CD1c-positive myeloid dendritic cell (primary cell): ENCODE measurements at regions not wholly inside any gene's neighbourhood (a gene's known extent, or its start where the extent isn't known, plus 50 kb on each side); places are given as distances from the start of the nearest gene placed in this dataset.

Source experiments
- DNase-seq: peaks from one replicate; pipeline ENCODE4 v3.0.0-alpha.2; 2016; ENCODE audit errors: extremely low spot score

DNA sequence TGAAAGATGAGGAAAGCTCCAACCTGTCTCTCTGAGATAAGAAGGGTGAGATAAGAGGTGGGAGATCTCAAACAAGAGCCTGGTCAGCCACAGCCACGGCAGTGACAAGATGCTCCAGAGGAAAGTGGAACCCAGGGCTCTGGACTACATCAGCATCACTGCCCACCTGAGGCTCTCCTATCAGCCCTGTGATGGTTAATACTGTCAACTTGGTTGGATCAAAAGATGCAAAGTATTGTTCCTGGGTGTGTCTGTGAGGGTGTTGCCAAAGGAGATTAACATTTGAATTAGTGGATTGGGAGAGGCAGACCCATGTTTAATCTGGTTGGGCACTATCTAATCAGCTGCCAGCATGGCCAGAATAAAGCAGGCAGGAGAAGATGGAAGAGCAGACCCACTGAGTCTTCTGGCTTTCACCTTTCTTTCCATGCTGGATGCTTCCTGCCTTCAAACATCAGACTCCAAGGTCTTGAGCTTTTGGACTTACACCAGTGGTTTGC lies 476.6 kb upstream of the NBEA start:
- no peak for DNase-seq

DNA sequence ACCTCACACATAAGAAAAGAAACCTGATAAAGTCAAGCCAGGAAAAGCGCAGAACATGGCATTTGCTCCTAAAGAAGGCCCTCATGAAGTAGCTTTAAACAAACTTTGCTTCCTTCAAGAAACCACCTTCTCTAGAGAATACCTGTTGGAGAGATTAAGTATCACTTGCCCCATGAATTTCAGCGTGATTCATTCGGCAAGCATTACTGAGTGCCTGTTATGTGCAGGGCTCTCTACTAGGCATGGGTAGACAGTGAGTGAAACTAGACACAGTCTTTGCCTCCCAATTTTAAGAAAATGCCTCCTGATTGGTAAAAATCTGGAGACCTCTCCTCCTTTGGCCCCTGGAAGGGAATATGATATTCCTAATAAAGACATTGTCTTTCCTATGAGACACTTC lies 475.8 kb upstream of the NBEA start:
- DNase-seq = no peak

- no peak for DNase-seq
Measured at GRCh38 chr13:34467450-34468083, 474.5 kb upstream of the NBEA start.

DNA sequence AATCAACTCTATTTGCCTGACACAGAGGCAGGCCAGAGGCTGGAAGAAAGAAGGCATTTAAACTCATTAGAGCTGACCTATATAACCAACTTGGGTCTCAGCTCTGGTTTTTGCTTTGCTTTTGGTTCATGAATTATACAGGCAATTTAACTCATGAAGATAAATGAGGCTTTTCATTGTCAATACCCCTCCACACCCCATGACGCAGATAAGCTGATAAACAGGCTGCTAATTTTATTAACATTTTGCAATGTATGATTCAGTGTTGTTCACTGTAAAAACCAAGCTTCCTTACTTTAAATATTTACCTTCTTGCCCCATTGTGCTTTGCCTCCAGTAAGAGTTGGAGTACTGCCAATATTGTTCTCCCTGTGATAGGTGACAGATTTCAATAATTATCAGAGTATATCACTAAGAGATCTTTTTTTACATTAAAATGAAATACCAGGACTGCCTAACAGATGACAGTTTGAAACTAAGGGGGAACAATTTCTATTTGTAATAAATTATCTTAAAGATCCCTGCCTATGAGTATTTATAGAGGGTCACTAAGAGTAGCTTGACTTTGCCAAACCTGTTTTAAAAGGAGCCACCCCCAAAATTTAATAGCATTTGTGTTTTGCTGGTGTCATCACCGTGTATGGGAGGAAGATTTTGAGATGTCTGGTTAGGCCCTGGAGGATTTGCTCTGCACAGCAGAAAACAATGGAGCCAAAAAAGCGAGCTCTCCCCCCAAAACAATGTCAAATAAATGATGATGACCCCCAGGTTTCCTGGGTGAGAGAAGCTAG lies 472.7 kb upstream of the NBEA start:
- DNase-seq = no peak

DNA sequence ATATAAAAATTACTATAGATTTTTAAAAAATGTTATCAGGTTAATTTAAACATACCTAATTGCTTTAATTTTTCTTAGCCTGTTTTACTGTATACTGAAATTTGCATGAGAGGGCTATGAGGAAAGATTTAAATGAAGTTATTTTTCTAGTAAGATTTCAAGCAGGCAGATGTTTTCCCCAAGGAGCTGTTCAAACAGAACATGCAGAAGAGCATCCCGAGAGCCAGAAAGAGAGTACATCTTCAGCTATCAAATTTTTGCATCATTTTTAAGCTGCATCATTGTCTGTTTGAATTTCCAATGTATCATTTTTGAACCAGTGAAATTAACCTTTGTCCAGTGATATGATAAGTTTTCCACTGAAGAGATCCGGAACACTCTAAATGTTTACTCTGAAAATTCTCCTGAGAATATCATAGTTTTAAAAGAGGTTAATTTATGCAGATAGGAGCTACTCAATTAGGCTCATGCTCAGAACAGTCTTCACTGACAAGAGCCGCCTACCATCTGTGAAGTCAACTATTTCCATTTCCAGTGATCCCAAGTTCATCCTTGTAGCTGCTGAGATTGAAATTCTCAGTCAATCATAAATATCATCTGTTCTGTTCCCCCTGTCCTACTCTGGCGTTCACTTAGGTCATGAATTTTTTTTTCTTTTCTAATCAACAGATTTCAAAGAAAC lies 467.7 kb upstream of the NBEA start:
- DNase-seq = no peak

GRCh38 chr13:34478376-34478775 lies 463.7 kb upstream of the NBEA start:
- no peak for DNase-seq

GRCh38 chr13:34502011-34502410 lies 440.1 kb upstream of the NBEA start:
- no peak for DNase-seq

- no peak for DNase-seq
Measured at GRCh38 chr13:34502621-34503020, 439.4 kb upstream of the NBEA start.

DNA sequence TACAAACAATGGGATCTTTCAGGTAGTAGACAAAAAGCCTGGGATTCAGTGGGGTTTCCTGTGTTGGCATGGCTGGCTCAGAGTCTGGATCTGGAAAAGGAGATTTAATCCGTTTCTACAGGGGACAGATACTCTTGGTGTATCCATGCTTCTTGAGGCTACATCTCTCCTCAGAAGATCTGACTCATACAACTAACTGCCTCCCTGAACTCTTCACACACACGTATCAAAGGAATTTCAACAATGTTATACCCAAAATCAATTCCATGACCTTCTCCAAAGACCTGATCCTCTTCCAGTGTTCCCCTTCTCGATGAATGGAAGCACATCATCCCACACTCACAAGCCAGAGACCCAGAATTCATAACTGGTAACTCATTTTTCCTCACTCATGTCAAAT lies 435.3 kb upstream of the NBEA start:
- no peak for DNase-seq

GRCh38 chr13:34507630-34508029 lies 434.4 kb upstream of the NBEA start:
- no peak for DNase-seq

- no peak for DNase-seq
Measured at GRCh38 chr13:34512817-34513216, 429.3 kb upstream of the NBEA start.

GRCh38 chr13:34513526-34513925 lies 428.5 kb upstream of the NBEA start:
- no peak for DNase-seq

DNA sequence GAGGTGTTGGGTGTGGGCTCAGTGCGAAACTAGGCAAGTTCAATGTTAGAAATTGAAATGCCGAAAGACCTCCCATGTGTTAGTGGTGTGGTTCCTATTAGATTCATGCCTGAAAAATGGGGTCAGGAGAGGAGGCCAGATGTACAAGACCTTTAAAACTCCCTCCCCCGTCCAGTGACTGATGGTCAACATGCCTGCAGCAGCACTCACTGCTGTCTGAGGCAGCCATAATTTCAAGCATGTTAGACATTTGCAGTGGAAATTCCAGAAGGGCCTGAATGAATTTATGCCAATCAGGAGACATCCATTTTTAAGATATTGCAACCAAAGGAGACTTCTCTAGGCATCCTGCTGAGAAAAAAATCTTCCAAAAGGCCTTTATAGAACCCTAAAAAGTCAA lies 426.9 kb upstream of the NBEA start:
- no peak for DNase-seq

- DNase-seq = no peak
Measured at GRCh38 chr13:34521171-34521570, 420.9 kb upstream of the NBEA start.

DNA sequence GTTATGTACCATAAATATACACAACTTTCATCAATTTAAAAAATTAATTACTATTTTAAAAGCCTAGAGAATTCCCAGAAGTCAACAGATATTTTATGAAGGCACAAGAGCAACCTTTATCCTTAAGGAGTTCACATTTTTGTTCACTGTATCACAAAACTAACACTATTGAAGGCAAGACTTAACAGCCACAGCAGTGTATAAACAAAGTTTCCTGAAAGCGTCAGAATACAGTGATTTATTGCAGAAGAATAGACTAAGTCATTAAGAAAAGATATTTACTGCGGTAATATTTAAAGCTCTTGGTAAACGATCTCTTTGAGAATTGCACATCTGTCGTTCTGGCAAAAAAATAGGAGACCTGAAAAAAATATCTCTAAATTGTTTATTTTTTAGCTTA lies 419.3 kb upstream of the NBEA start:
- DNase-seq = no peak

GRCh38 chr13:34523406-34523805 lies 418.7 kb upstream of the NBEA start:
- DNase-seq = no peak

DNA sequence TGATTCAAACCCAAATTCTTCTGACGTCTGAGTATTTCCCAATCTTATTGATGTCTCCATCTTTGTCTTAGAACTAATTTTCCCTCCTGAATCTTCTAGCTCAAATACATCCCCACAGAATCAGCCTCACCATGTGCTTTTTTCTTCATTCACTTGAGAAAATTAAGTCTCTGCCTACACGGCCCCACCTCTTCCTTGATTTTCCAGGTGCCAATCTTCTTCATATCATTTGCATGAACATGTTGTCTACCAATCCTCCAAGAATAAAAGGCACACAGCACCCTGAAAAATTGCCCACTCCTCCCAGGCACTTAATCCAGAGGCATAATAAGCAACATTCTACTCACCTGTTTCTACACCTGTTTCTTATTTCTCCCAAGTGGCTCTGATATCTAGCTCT lies 408.1 kb upstream of the NBEA start:
- DNase-seq = no peak

DNA sequence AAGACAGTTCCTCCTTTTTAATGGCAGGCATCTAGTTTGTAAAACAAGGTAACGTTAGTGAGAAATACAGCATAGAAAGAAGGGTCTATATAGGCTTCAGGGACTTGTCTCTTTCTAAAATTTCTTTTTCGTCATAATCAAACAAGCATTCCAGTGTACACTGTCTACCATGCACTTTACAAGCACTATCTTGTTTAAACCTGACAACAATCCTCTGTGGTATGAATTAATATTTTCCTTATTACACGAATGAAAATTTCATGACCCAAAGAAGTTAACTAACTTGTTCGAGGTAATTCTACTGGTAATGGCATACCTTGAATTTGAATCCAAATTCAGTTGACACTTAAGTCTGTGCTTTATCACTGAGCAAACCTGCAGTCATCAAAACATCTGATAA lies 399.7 kb upstream of the NBEA start:
- no peak for DNase-seq

DNA sequence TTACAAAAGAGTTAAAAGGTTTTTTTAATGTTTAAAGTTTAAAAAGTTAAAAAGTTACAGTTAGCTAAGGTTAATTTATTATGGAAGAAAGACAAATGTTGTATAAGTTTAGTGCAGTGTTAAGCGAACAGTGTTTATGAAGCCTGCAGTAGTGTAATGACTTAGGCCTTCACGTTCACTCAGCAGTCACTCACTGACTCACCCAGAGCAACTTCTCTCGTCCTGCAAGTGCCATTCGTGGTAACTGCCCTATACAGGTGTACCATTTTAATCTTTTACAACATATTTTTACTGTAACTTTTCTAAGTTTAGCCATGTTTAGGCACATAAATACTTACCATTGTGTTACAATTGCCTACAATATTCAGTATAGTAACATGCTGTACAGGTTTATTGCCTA lies 398.2 kb upstream of the NBEA start:
- DNase-seq = no peak

DNA sequence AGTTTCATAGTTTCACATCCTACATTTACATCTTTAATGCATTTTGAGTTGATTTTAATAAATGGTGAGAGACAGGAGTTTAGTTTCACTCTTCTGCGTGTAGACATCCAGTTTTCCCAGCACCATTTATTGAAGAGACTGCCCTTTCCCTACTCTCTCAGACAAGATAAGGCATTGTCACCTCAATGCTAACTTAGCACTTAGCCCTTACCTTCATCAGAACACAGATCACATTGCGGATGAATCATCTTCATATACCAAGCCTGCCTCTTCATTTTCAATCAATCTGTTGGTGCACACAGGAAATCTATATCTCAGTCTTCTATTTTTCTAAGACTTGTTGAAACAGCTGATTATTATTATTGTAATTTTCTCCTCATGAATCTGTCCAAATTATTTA lies 396.6 kb upstream of the NBEA start:
- no peak for DNase-seq

DNA sequence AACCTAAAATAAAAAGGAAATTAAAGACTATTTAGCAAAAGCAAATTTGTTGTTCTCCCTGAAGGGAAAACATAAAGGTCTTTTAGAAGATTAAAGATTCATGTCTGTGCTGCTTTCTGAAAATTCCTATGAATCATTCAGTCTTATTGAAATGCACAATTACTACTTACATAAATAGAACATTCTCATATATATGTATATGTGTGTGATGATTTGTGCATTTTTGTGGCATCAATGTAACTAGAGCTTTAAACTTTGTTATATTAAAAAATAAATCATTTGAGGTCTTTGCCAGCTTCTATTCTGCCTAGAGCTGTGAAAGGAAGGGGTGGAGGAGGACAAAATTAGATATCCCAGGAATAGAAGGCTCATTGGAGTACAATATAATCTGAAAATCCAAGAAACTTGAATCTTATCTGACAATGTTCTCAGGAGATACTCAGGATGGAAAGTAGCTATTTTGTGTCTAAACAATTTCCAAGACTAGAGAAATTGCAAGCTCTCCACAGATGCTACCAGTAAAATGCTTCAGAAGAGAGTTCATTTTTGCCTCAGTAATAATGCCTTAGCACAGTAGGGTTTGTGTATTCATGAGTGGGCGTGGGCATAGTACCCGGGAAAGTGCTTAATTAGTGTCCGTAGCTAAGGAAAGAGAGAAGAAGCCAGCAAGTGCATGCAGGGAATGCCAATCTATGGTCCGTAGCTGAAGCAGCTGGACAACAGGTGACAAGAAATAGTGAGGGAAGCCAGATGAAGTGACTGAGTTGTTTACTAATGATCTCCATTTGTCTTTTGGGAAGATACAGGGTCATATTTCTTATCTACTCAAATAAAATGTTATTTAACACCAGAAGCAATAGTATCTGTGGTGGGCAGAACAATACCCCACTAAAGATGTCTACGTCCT lies 395.5 kb upstream of the NBEA start:
- DNase-seq = no peak

- no peak for DNase-seq
Measured at GRCh38 chr13:34547929-34548328, 394.1 kb upstream of the NBEA start.
